Endothelial cell of umbilical vein (primary cell): ENCODE measurements at regions not wholly inside any gene's neighbourhood (a gene's known extent, or its start where the extent isn't known, plus 50 kb on each side); places are given as distances from the start of the nearest gene placed in this dataset.

Experiments used
- BruUV-seq: library from RNA; stranded (reverse); fragments of 400-500 nt; replicated peaks from 2 replicates; lab custom pipeline; 2021; lab: Mats Ljungman, UMichigan
- CTCF ChIA-PET: fragments of 300-600, 350-600 bp; sonication (Branson Sonifier 250); formaldehyde crosslinking; loops from one replicate; lab custom pipeline; 2021; ENCODE audit warnings: antibody characterized with exemption, inconsistent platforms; lab: Charles Lee
- POLR2A ChIA-PET: fragments of 300-600, 350-600 bp; sonication (Branson Sonifier 250); formaldehyde crosslinking; loops from one replicate; lab custom pipeline; 2021; ENCODE audit warnings: antibody characterized with exemption, inconsistent platforms; lab: Charles Lee
- DNase-seq: peaks from one replicate; pipeline ENCODE4 v3.0.0-alpha.2; 2011; ENCODE audit warnings: low read depth, low spot score
- FAIRE-seq: peaks from 2 replicates; lab custom pipeline; 2011; peaks lifted over from hg19 to GRCh38; lab: Jason Lieb, UNC
- H2AFZ ChIP-seq: 2 replicates; pipeline ENCODE4 v1.6.0; 2012; ENCODE audit warnings: low read depth, low read length, control low read depth, inconsistent platforms
- H3K27ac ChIP-seq: 2 replicates; pipeline ENCODE4 v1.5.1; 2011; ENCODE audit warnings: low read depth, mild to moderate bottlenecking, control low read depth, low read length, moderate library complexity; ENCODE audit not compliant: insufficient read depth
- H3K27me3 ChIP-seq, 2 experiments: 2 replicates each; pipeline versions ENCODE4 v1.6.0 to v1.6.1; 2011; ENCODE audit warnings: low read length in 2 of 2, mixed read lengths in 1 of 2; ENCODE audit not compliant: control insufficient read depth in 2 of 2, insufficient read depth in 2 of 2
- H3K36me3 ChIP-seq, 2 experiments: 2 replicates in 1 of 2; 3 replicates in 1 of 2; pipeline ENCODE4 v1.5.1; 2011; ENCODE audit warnings: low read length in 2 of 2, mild to moderate bottlenecking in 1 of 2, moderate library complexity in 1 of 2; ENCODE audit not compliant: control insufficient read depth in 2 of 2, insufficient read depth in 2 of 2; ENCODE audit errors: extremely low read depth in 1 of 2
- H3K4me1 ChIP-seq: 3 replicates; pipeline ENCODE4 v1.5.1; 2011; ENCODE audit warnings: mild to moderate bottlenecking, low read length; ENCODE audit not compliant: control insufficient read depth, insufficient read depth; ENCODE audit errors: extremely low read depth
- H3K4me2 ChIP-seq: 2 replicates; pipeline ENCODE4 v1.6.1; 2011; ENCODE audit warnings: low read length, control low read depth, mixed read lengths; ENCODE audit not compliant: insufficient read depth
- H3K4me3 ChIP-seq, 3 experiments: fragments of 200-600 bp in 1 of 3; sonication (generic), shearing (Covaris generic) in 1 of 3; replicated peaks in 1 of 3; 2 replicates each; pipeline ENCODE4 v1.5.1; 2011 to 2016; ENCODE audit warnings: control low read depth in 3 of 3, low read length in 3 of 3, mild to moderate bottlenecking in 2 of 3, inconsistent platforms in 1 of 3, low read depth in 1 of 3, moderate library complexity in 1 of 3; ENCODE audit not compliant: insufficient read depth in 1 of 3
- H3K79me2 ChIP-seq: 2 replicates; pipeline ENCODE4 v1.6.0; 2012; ENCODE audit warnings: low read length, inconsistent platforms; ENCODE audit not compliant: control insufficient read depth, insufficient read depth
- H3K9ac ChIP-seq: replicated peaks from 2 replicates; pipeline ENCODE3; 2011; ENCODE audit warnings: low read length, control low read depth; ENCODE audit not compliant: insufficient read depth; ENCODE audit errors: extremely low read depth
- H3K9me1 ChIP-seq: replicated peaks from 3 replicates; pipeline ENCODE4 v1.6.0; 2011; ENCODE audit warnings: mild to moderate bottlenecking, low read length; ENCODE audit not compliant: control insufficient read depth, insufficient read depth; ENCODE audit errors: extremely low read depth
- H3K9me3 ChIP-seq: replicated peaks from 2 replicates; pipeline ENCODE4 v1.5.1; 2012; ENCODE audit warnings: low read length, inconsistent platforms; ENCODE audit not compliant: control insufficient read depth, insufficient read depth
- H4K20me1 ChIP-seq: replicated peaks from 2 replicates; pipeline ENCODE3; 2011; ENCODE audit warnings: mild to moderate bottlenecking, low read length; ENCODE audit not compliant: control insufficient read depth, insufficient read depth; ENCODE audit errors: extremely low read depth
- CTCF ChIP-seq, 2 donors: IDR thresholded peaks; 1 replicate in 1 of 2; 2 replicates in 1 of 2; pipeline ENCODE4 v1.5.1; 2011; ENCODE audit warnings: low read length in 2 of 2, mild to moderate bottlenecking in 2 of 2, moderate library complexity in 2 of 2, control low read depth in 1 of 2, inconsistent platforms in 1 of 2, low read depth in 1 of 2; ENCODE audit not compliant: insufficient read depth in 1 of 2; ENCODE audit errors: extremely low read depth in 1 of 2
- EZH2 ChIP-seq: IDR thresholded peaks from 2 replicates; pipeline ENCODE4 v1.6.1; 2012; ENCODE audit warnings: borderline replicate concordance, low read depth, mild to moderate bottlenecking, moderate library complexity, low read length, inconsistent platforms; ENCODE audit not compliant: severe bottlenecking
- FOS ChIP-seq: IDR thresholded peaks from 2 replicates; pipeline ENCODE4 v1.6.1; 2011; ENCODE audit warnings: mild to moderate bottlenecking, low read length, moderate library complexity, borderline replicate concordance; ENCODE audit not compliant: insufficient read depth
- POLR2AphosphoS5 ChIP-seq: IDR thresholded peaks from 2 replicates; pipeline ENCODE4 v1.6.1; 2012; ENCODE audit warnings: low read depth, mild to moderate bottlenecking, control low read depth, low read length, moderate library complexity; ENCODE audit not compliant: insufficient read depth
- dilution Hi-C: fragments of 300-500 bp; cut with MboI; formaldehyde crosslinking; loops from one replicate; pipeline ENCODE4 v1.15.0; 2019; ENCODE audit warnings: low sequenced_read_pairs; ENCODE audit not compliant: extremely low pct_ligation_motif_present
- intact Hi-C: fragments of 100-400 bp; cut with micrococcal nuclease; formaldehyde crosslinking; loops from one replicate; pipeline ENCODE4 v1.10.0; 2022

DNA sequence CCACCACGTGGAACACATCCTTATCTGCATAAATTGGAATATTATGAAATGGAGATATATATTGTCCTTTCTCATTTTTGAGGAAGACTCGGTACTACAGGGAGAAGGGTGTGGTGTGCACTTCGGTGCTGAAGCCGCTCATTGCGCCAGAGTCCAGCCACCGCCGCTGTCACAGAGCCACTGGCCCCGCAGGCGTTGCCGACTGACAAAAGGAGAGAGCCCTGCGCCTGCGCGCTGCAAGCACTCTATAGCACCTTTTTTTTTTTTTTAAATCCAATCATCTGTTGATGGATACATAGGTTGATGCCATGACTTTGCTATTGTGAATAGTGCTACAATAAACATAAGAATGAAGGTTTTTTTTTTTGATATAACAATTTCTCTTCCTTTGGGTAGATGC is 130.0 kb upstream of the TBC1D5 start:
- Histone ChIP-seq H2AFZ (no peak overlapping the region), H3K4me1 (no peaks in the 10 kb centered on the region), H3K4me3 (no peak overlapping the region), H3K27me3 (no peaks in the 10 kb centered on the region), H3K9me3 (no peaks in the 10 kb centered on the region), H3K36me3 (no peaks in the 10 kb centered on the region), H3K4me2 (no peak overlapping the region), H3K9me1 (no peaks in the 10 kb centered on the region), H3K27ac (no peak overlapping the region), H4K20me1 (no peaks in the 10 kb centered on the region), H3K79me2 (no peaks in the 10 kb centered on the region), H3K9ac (no peak overlapping the region)
- intact Hi-C loops: no loop called here
- ChIA-PET POLR2A (no interaction called here), CTCF (no interaction called here)
- TF ChIP-seq POLR2AphosphoS5 (no peak), CTCF (IDR thresholded peaks at IDR 0.05; ENCODE audit: extremely low read depth in 1 of 2, insufficient read depth in 1 of 2, low read depth in 1 of 2, low read length in 2 of 2) (no peak), EZH2 (no peak), FOS (no peak)
- DNase-seq (no peak), FAIRE-seq (no peak)
- dilution Hi-C loops: no loop called here
- no TSS peak for BruUV-seq

DNA sequence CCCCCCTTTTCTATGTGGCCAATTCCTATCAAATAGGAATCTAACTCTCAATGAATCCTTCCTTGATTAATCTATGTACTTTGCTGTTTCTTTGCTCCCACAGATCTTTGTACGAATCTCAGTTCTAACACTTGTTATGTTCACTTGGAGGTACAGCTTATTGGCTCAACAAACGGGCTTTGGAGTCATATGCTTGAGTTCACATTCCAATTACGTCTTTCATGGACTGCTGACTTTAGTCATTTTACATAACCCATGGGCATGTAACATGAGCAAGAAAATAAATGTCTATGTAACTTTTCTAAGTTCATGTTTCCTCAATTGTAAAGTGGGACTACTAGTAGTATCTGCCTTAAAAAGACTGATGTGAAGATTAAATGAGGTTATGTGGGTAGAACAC is 123.2 kb upstream of the TBC1D5 start:
- Histone ChIP-seq H3K9ac (no peak overlapping the region), H3K9me3 (no peaks in the 10 kb centered on the region), H3K4me1 (no peaks in the 10 kb centered on the region), H3K27me3 (no peaks in the 10 kb centered on the region), H3K79me2 (no peaks in the 10 kb centered on the region), H3K4me3 (no peak overlapping the region), H2AFZ (no peak overlapping the region), H3K27ac (no peak overlapping the region), H3K4me2 (no peak overlapping the region), H3K36me3 (no peaks in the 10 kb centered on the region), H4K20me1 (no peaks in the 10 kb centered on the region), H3K9me1 (no peaks in the 10 kb centered on the region)
- CTCF ChIA-PET: no interaction called here
- TF ChIP-seq CTCF (IDR thresholded peaks at IDR 0.05; ENCODE audit: extremely low read depth in 1 of 2, insufficient read depth in 1 of 2, low read depth in 1 of 2, low read length in 2 of 2): no peak
- BruUV-seq: no TSS peak
- DNase-seq: no peak
- intact Hi-C loops (no loop called here), dilution Hi-C loops (no loop called here)
- POLR2A ChIA-PET: no interaction called here
- FAIRE-seq: no peak
